Suprapubic skin (tissue), 4 donors: ENCODE measurements at regions not wholly inside any gene's neighbourhood (a gene's known extent, or its start where the extent isn't known, plus 50 kb on each side); places are given as distances from the start of the nearest gene placed in this dataset.

Source experiments
- POLR2A ChIP-seq, 2 donors: fragments of 450-650 bp; IDR thresholded peaks; one replicate each; pipeline ENCODE4 v1.6.1; 2017; ENCODE audit warnings: antibody characterized with exemption in 2 of 2, mild to moderate bottlenecking in 2 of 2, moderate library complexity in 2 of 2
- POLR2AphosphoS5 ChIP-seq, 3 donors: sonication (generic); formaldehyde crosslinking; IDR thresholded peaks; one replicate each; pipeline ENCODE4 v1.6.1; 2017; ENCODE audit warnings: antibody characterized with exemption in 3 of 3
- TF ChIP-seq, protein P1 (sequence below), 2 donors: fragments of 200-600 bp in 1 of 2; fragments of 450-650 bp in 1 of 2; sonication (generic) in 1 of 2; IDR thresholded peaks; one replicate each; pipeline ENCODE4 v1.5.1; 2016 to 2019; ENCODE audit warnings: antibody characterized with exemption in 2 of 2, mild to moderate bottlenecking in 1 of 2, moderate library complexity in 1 of 2

DNA sequence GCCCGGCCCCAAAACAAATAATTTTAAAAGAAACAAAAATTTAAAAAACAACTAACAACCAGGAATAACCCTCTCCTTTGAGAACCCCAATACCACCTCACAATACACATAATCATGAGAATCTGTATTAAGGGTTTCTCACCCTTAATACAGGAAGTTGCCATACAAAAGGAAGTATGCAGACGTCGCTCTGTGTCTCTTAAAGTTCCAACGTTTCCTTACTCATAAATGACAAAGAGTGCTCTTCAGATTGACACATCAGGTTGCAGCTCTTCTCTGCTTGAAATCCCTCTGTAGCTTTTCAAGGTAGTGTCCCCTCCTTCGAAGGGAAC, 73.9 kb upstream of the IRF2 start:
- TF ChIP-seq, protein P1, sequence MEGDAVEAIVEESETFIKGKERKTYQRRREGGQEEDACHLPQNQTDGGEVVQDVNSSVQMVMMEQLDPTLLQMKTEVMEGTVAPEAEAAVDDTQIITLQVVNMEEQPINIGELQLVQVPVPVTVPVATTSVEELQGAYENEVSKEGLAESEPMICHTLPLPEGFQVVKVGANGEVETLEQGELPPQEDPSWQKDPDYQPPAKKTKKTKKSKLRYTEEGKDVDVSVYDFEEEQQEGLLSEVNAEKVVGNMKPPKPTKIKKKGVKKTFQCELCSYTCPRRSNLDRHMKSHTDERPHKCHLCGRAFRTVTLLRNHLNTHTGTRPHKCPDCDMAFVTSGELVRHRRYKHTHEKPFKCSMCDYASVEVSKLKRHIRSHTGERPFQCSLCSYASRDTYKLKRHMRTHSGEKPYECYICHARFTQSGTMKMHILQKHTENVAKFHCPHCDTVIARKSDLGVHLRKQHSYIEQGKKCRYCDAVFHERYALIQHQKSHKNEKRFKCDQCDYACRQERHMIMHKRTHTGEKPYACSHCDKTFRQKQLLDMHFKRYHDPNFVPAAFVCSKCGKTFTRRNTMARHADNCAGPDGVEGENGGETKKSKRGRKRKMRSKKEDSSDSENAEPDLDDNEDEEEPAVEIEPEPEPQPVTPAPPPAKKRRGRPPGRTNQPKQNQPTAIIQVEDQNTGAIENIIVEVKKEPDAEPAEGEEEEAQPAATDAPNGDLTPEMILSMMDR (IDR thresholded peaks at IDR 0.05) = no peak
- TF ChIP-seq POLR2A (IDR thresholded peaks at IDR 0.05) = no peak
- TF ChIP-seq POLR2AphosphoS5 (IDR thresholded peaks at IDR 0.05) = no peak
